HepG2 (cell line): ENCODE measurements at regions not wholly inside any gene's neighbourhood (a gene's known extent, or its start where the extent isn't known, plus 50 kb on each side); places are given as distances from the start of the nearest gene placed in this dataset.

ENCODE experiments used
- ATAC-seq: fragments of 200-7000 bp; cut with Tn5 transposase; 3 replicates; pipeline ENCODE4 v1.9.1; 2020; ENCODE audit warnings: mild to moderate bottlenecking, moderate library complexity
- BruUV-seq: library from RNA; stranded (reverse); fragments of 400-500 nt; replicated peaks from 2 replicates; lab custom pipeline; 2021; lab: Mats Ljungman, UMichigan
- CTCF ChIA-PET: fragments of 300-600 bp; formaldehyde crosslinking; extraction: SDS; loops from one replicate; lab custom pipeline; 2021; ENCODE audit warnings: low total read pairs, inconsistent platforms, low intra/inter-chr PET ratio; lab: Yijun Ruan, JAX
- POLR2A ChIA-PET: fragments of 350-600 bp; sonication (Branson Sonifier 250); formaldehyde crosslinking; loops from one replicate; lab custom pipeline; 2020; ENCODE audit warnings: antibody characterized with exemption, inconsistent platforms; lab: Yijun Ruan, JAX
- DNase-seq: peaks from one replicate; pipeline ENCODE4 v3.0.0-alpha.2; 2015; ENCODE audit warnings: low spot score
- FAIRE-seq: peaks from 3 replicates; lab custom pipeline; 2011; peaks lifted over from hg19 to GRCh38; lab: Jason Lieb, UNC
- H2AFZ ChIP-seq: one replicate; pipeline ENCODE4 v1.6.1; 2011; ENCODE audit warnings: low read length, inconsistent platforms
- H3K27ac ChIP-seq: fragments of 300-600 bp; 3 replicates; pipeline ENCODE4 v1.8.0; 2011; ENCODE audit warnings: mixed run types, mild to moderate bottlenecking, mixed read lengths, low read length, inconsistent platforms; ENCODE audit not compliant: insufficient read depth; ENCODE audit errors: extremely low read length
- H3K27me3 ChIP-seq, 2 experiments: fragments of 200-600 bp in 1 of 2; 2 replicates in 1 of 2; 3 replicates in 1 of 2; pipeline versions ENCODE4 v1.6.0 to v1.8.0; 2011; ENCODE audit warnings: low read length in 2 of 2, mild to moderate bottlenecking in 2 of 2, moderate library complexity in 2 of 2, inconsistent platforms in 1 of 2; ENCODE audit not compliant: insufficient read depth in 2 of 2, control insufficient read depth in 1 of 2
- H3K36me3 ChIP-seq, 2 experiments: fragments of 200-600 bp in 1 of 2; replicated peaks in 1 of 2; 2 replicates in 1 of 2; 3 replicates in 1 of 2; pipeline versions ENCODE4 v1.5.1 to v1.8.0; 2011; ENCODE audit warnings: low read length in 2 of 2, inconsistent platforms in 1 of 2; ENCODE audit not compliant: insufficient read depth in 2 of 2, control insufficient read depth in 1 of 2
- H3K4me1 ChIP-seq: 2 replicates; pipeline ENCODE4 v1.5.1; 2012; ENCODE audit warnings: low read length, inconsistent platforms; ENCODE audit not compliant: insufficient read depth
- H3K4me2 ChIP-seq: 2 replicates; pipeline ENCODE4 v1.6.0; 2011; ENCODE audit warnings: low read depth, low read length, inconsistent platforms
- H3K4me3 ChIP-seq, 3 experiments: fragments of 200-600 bp in 1 of 3; sonication (generic), shearing (Covaris generic) in 1 of 3; replicated peaks in 1 of 3; 2 replicates each; pipeline ENCODE4 v1.5.1; 2011 to 2016; ENCODE audit warnings: low read length in 3 of 3, inconsistent platforms in 2 of 3, low read depth in 2 of 3, mild to moderate bottlenecking in 2 of 3, control low read depth in 1 of 3, mixed read lengths in 1 of 3; ENCODE audit not compliant: insufficient read depth in 1 of 3
- H3K79me2 ChIP-seq: one replicate; pipeline ENCODE4 v1.6.1; 2011; ENCODE audit warnings: low read length, inconsistent platforms; ENCODE audit not compliant: insufficient read depth
- H3K9ac ChIP-seq: 2 replicates; pipeline ENCODE4 v1.6.0; 2011; ENCODE audit warnings: mild to moderate bottlenecking, low read depth, low read length, inconsistent platforms; ENCODE audit not compliant: insufficient read depth
- H3K9me3 ChIP-seq: 2 replicates; pipeline ENCODE4 v1.5.1; 2012; ENCODE audit warnings: mild to moderate bottlenecking, low read length
- H4K20me1 ChIP-seq: 2 replicates; pipeline ENCODE4 v1.6.0; 2011; ENCODE audit warnings: inconsistent platforms, mild to moderate bottlenecking, low read length, moderate library complexity; ENCODE audit not compliant: insufficient read depth
- ATF7 ChIP-seq, 2 experiments: fragments of 450-650 bp in 1 of 2; sonication (generic) in 1 of 2; formaldehyde crosslinking in 1 of 2; IDR thresholded peaks; 2 replicates each; pipeline versions ENCODE4 v1.4.0 to v1.6.1; 2016 to 2020; ENCODE audit warnings: antibody characterized with exemption in 1 of 2, mild to moderate bottlenecking in 1 of 2, missing genetic modification reagents in 1 of 2
- CREB3 ChIP-seq: sonication (generic); formaldehyde crosslinking; IDR thresholded peaks from 2 replicates; pipeline ENCODE4 v1.5.0; 2020; ENCODE audit warnings: missing genetic modification reagents
- RBAK ChIP-seq: sonication (generic); formaldehyde crosslinking; IDR thresholded peaks from 2 replicates; pipeline ENCODE4 v1.5.1; 2020; ENCODE audit warnings: mild to moderate bottlenecking, missing genetic modification reagents
- SMARCC2 ChIP-seq: fragments of 450-650 bp; IDR thresholded peaks from 2 replicates; pipeline ENCODE4 v1.6.1; 2017; ENCODE audit warnings: antibody characterized with exemption, mild to moderate bottlenecking
- STAT5B ChIP-seq: sonication (generic); formaldehyde crosslinking; IDR thresholded peaks from 2 replicates; pipeline ENCODE4 v1.4.0; 2020; ENCODE audit warnings: missing genetic modification reagents
- THAP11 ChIP-seq: IDR thresholded peaks from 2 replicates; pipeline ENCODE4 v1.6.1; 2016; ENCODE audit warnings: missing biosample characterization, missing genetic modification reagents
- ZNF20 ChIP-seq: sonication (generic); formaldehyde crosslinking; IDR thresholded peaks from 2 replicates; pipeline ENCODE4 v1.4.0; 2020; ENCODE audit warnings: mild to moderate bottlenecking, moderate library complexity, missing genetic modification reagents
- ZNF512 ChIP-seq: sonication (generic); formaldehyde crosslinking; IDR thresholded peaks from 2 replicates; pipeline ENCODE4 v1.4.0; 2020; ENCODE audit warnings: mild to moderate bottlenecking, missing genetic modification reagents
- WGBS: methylation state at CpG from one replicate; pipeline ENCODE4 v1.1.6; 2017; ENCODE audit warnings: low lambda C conversion rate; 5-methylcytosine and 5-hydroxymethylcytosine counted together
- in situ Hi-C: cut with HindIII; loops from 2 replicates; pipeline ENCODE4 v1.10.0; 2017; ENCODE audit warnings: low pct_unique_long_range_greater_than_20kb; ENCODE audit not compliant: extremely low pct_ligation_motif_present
- intact Hi-C: fragments of 100-400 bp; cut with micrococcal nuclease; formaldehyde crosslinking; loops from one replicate; pipeline ENCODE4 v1.10.0; 2022; ENCODE audit not compliant: unreplicated experiment
- TF ChIP-seq, protein P1 (sequence below): sonication (generic); formaldehyde crosslinking; IDR thresholded peaks from 2 replicates; pipeline ENCODE4 v1.5.1; 2020; ENCODE audit warnings: missing genetic modification reagents, mild to moderate bottlenecking, borderline replicate concordance

DNA sequence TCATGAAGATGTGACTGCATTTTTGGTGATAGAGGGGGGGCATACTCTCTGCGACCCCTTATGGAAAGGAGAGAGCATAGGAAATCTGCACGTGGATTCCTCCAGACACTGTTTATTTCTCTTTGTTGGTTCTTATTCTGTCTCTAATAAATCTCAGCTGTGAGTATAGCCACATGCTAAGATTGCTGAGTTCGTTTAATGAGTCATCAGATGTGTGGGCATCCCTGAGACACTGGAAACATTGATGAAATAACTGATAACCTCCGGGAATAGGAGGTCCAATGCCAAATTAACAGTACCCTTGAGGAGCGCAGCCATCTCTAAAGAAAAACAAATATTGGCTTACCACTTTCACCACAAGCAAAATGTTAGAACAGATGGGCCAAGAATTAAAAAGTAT, 880.2 kb upstream of the NEGR1 start:
- ChIA-PET CTCF (no interaction called here), POLR2A (no interaction called here)
- Histone ChIP-seq H3K4me1 (no peaks in the 10 kb centered on the region), H2AFZ (no peak overlapping the region), H3K36me3 (no peaks in the 10 kb centered on the region), H3K4me3 (no peak overlapping the region), H3K79me2 (no peaks in the 10 kb centered on the region), H4K20me1 (no peaks in the 10 kb centered on the region), H3K27me3 (no peaks in the 10 kb centered on the region; a peak in 1 of 5 replicates), H3K4me2 (no peak overlapping the region), H3K9me3 (peaks cover 82% of the 10 kb centered on the region), H3K9ac (no peak overlapping the region), H3K27ac (no peak overlapping the region)
- BruUV-seq: no TSS peak
- no peak for FAIRE-seq
- TF ChIP-seq THAP11 (CRISPR knock-in tag) (no peak), ZNF20 (CRISPR knock-in tag) (no peak), STAT5B (CRISPR knock-in tag) (no peak), RBAK (CRISPR knock-in tag) (no peak), CREB3 (CRISPR knock-in tag) (no peak), SMARCC2 (no peak), ATF7 (IDR thresholded peaks at IDR 0.05) (no peak), ATF7 (CRISPR knock-in tag; IDR thresholded peaks at IDR 0.05) (no peak), ZNF512 (no peak)
- TF ChIP-seq, protein P1, sequence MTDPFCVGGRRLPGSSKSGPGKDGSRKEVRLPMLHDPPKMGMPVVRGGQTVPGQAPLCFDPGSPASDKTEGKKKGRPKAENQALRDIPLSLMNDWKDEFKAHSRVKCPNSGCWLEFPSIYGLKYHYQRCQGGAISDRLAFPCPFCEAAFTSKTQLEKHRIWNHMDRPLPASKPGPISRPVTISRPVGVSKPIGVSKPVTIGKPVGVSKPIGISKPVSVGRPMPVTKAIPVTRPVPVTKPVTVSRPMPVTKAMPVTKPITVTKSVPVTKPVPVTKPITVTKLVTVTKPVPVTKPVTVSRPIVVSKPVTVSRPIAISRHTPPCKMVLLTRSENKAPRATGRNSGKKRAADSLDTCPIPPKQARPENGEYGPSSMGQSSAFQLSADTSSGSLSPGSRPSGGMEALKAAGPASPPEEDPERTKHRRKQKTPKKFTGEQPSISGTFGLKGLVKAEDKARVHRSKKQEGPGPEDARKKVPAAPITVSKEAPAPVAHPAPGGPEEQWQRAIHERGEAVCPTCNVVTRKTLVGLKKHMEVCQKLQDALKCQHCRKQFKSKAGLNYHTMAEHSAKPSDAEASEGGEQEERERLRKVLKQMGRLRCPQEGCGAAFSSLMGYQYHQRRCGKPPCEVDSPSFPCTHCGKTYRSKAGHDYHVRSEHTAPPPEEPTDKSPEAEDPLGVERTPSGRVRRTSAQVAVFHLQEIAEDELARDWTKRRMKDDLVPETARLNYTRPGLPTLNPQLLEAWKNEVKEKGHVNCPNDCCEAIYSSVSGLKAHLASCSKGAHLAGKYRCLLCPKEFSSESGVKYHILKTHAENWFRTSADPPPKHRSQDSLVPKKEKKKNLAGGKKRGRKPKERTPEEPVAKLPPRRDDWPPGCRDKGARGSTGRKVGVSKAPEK (CRISPR knock-in tag): no peak
- in situ Hi-C loops (no loop called here), intact Hi-C loops (loop anchor here (5.0 kb wide), 1 partner anchor 330 kb away; no protein-coding TSS in a partner anchor)
- DNase-seq: no peak
- ATAC-seq: no peak
- WGBS: 6% methylated on average over 5 of the region's 5 CpGs
